ENCODE measurements at regions not wholly inside any gene's neighbourhood (a gene's known extent, or its start where the extent isn't known, plus 50 kb on each side); places are given as distances from the start of the nearest gene placed in this dataset.
"Not testable (repeated sequence)": the region's sequence is repeated elsewhere in the genome, so short reads cannot be mapped to it uniquely, and the experiment has no call there.

DNA sequence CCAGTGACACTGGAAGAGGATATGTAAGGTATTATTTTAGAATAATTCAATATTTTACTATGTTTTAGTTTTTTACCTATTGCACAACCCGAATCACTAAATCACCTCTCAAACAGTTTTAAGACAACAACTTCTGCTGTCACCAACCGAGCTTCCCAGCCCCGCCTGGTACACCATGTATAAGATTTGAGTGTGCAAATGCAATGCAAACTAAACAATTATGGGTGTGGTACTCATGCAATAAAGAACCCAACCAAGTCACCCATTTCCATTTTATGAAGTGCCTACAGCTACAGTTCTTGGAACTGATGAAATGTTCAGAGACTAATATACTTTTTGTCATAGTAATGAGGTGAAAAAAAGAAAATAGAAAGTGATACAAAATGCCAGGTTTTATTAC, 256.2 kb downstream of the TAFA4 start:
- no peak for DNase-seq (ENCODE audit: low spot score)

DNA sequence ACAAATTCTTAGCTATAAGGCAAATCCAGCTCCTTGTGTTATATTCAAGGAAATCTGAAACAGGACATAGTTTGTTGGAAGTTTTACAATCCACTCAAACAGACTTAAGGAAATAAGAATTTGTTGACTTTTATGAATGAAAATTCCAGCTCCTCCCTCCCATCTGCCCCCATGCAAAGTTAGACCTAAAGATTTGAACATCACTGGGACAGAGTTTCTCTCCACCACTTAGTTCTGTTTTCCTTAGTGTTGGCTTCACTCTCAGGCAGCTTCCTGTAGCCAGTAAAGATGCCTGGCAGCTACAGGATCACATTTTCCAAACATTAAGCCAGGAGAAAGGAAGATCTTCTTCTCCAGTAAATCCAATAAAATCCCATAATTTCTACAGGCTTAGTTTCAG, 265.0 kb downstream of the TAFA4 start:
- DNase-seq (ENCODE audit: low spot score), result no peak

DNA sequence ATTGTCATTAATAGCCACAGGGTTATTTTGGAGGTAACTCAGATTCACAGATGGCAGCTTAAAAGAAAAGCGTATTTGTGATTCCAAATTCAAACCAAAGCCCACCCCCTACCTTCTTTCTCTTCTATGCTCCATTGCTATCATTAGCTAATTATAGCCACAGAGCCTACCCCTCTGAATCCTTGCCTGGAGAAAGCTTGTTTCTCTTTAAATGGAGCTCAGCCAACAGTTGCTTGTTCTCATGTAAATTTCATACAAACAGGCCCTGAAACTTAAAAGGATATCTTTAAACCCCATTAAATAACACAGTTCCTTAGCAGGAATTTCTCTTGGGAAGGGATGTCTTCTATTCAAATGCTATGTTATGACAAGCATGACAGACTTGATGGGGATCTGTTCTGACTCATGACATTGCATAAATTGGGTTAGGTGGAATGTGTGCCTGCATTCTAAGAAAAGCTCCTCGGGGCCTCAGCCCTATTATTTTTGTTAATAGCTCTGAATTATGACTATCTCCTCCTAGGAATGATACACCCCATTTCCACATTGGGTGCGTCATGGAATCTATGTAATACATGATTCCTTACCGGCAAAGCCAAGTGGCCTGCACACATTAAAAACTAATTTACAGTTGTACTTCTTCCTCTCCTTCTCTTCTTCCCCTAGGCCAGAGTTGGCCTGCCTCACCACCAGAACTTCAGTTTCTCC, 265.8 kb downstream of the TAFA4 start:
- DNase-seq (ENCODE audit: low spot score), result no peak

DNA sequence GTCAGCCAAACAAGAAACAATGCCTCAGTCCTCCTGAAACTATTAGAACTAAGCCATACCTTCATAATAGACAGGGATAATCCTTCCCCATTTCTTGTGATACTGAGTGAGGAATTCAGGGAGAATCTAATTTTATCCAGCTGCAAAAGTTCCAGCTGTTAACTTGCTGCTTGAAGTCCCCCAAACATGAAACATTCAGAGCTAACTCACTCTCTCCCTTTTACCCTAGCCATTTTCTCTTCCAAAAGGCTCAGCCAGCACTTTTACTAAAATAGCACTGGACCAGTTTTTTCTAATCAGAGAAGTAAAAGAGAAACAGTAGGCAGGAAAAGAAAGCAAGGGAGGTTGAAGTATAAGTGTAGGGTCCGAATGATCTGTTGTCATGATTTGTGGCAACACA, 268.1 kb downstream of the TAFA4 start:
- no peak for DNase-seq (ENCODE audit: low spot score)

DNA sequence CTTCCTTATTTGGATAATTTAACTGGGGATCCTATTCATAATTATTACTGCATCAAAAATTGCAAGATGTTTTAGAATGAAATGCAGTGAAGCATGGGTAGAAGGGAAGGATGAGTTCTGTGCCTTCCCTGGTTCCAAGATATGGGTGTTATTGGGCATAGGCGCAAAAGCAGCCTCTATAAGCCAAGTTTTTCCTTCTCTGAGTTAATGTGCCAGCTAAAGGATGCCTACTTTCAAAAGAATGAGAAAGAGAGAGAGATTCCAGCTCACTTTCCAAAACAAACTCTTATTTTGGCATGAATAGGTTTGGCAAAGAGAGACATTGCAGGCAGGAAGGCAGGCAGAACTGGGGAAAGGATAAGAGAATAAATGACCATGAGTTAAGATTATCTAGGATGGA, 270.2 kb downstream of the TAFA4 start:
- no peak for DNase-seq (ENCODE audit: low spot score)

DNA sequence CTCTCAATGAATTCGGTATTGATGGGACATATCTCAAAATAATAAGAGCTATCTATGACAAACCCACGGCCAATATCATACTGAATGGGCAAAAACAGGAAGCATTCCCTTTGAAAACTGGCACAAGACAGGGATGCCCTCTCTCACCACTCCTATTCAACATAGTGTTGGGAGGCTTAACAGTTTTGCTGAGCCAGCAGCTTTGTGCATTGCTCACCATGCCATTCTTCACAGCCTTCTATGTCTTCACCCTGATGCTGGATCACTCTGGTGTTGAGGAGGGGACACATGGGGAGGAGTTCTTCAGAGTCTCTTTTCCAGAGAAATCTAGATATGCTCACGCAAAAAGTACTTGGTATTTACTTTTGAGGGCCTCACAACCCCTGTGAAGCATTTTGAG, 281.7 kb downstream of the TAFA4 start:
- DNase-seq (ENCODE audit: low spot score), result not testable (repeated sequence)

DNA sequence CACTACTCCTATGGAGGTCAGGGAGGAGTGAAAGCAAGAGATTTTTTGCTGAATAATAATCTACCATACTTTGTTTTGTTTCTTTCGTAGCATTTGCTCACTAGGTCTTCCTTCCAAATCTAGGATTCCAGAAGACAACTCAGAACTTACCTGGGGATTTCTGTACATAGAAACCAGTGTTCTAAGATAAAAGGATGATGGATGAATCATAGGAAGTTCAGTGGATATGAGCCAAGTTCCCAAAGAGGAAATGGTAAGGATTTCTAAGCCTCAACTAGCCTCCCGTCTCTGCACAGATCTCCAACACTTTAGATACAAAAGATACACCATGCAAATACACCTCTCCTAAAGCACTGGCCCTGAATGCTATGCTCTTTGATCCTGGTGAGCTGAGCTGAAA, 283.9 kb downstream of the TAFA4 start:
- DNase-seq (ENCODE audit: low spot score), result no peak

DNA sequence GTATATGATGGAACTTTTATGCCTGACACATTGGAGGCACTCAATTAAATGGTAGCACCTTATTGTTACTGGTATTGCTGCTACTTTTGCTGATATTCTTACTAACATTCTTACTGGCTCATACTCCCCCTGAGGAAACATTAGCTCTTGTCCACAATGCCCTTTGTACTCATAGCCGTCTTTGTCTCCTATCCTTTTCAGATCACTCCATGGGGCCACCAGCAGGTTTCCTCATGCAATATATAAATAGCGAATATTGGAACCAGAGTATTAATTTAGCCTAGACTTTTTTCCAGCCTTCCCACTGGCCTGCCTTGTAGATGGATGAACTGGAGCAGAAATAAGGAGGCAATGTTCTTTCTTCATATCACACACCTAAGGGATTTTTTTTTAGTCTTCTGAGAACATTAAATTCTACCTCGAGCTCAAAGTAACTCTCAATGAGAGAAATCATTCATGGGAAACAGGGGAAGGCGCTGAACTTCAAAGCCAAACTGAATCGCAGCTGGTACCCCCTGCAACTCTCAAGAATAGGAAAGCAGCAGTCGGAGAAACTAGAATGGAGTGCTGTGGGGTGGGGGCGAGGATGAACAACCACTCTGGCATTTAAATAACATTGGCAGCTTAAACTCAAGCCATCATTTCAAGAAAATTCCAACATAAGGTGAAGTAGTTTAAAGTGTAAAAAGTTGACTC, 300.3 kb downstream of the TAFA4 start:
- no peak for DNase-seq (ENCODE audit: low spot score)

GRCh38 chr3:68620211-68620610, 312.1 kb downstream of the TAFA4 start:
- no peak for DNase-seq (ENCODE audit: low spot score)

DNA sequence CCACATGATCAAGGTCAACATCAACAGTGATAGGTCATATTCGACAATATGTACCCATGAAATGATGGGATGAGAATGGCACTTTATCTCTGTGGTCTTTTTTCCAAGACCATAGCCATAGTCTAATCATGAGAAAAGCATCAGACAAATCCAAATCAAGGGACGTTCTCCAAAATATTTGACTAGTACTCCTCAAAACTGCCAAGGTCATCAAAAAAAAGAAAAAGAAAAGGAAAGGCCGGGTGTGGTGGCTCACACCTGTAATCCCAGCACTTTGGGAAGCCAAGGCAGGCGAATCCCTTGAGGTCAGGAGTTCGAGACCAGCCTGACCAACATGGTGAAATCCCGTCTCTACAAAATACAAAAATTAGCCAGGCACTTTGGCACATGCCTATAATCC, 318.3 kb downstream of the TAFA4 start:
- DNase-seq (ENCODE audit: low spot score), result no peak

GRCh38 chr3:68571321-68571720, 361.0 kb downstream of the TAFA4 start:
- no peak for DNase-seq (ENCODE audit: low spot score)

- no peak for DNase-seq (ENCODE audit: low spot score)
Observed at GRCh38 chr3:68560728-68561127, 371.6 kb downstream of the TAFA4 start.

- no peak for DNase-seq (ENCODE audit: low spot score)
Observed at GRCh38 chr3:68535782-68536181, 396.6 kb downstream of the TAFA4 start.

DNA sequence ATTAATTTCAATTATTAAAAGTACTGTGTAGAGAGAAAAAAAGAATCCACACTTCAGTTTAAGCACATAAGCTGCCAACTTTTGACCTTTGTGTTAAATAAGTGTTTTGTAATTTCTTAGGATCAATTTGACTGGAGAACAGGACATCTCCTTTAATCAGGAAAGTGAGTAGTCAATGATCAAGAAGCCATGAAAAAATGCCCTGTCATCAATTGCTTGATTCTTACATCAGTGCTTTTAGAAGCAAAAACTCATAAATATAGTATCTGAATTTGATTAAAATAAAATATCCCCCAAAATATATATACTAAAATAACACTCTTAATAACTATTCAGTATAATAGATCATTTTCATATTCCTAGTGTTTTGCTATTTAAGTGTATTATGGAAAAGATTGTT, 409.0 kb downstream of the TAFA4 start:
- no peak for DNase-seq (ENCODE audit: low spot score)

- no peak for DNase-seq (ENCODE audit: low spot score)
Observed at GRCh38 chr3:68515237-68515636, 417.1 kb downstream of the TAFA4 start.

GRCh38 chr3:68504201-68504600, 428.1 kb downstream of the TAFA4 start:
- DNase-seq (ENCODE audit: low spot score), result no peak

DNA sequence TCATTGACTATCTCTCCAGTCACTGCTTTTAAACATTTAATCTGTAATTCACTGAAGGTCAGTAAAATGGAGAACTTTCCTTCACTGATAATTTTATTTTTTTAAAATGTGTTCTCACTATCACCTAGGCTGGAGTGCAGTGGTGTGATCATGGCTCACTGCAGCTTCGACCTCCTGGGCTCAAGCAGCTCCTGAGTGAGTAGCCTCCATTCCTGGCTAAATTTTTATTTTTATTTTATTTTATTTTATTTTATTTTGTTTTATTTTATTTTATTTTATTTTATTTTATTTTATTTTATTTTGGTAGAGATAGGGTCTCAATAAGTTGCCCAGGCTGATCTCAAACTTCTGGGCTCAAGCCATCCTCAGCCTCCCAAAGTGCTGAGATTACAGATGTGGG, 446.5 kb downstream of the TAFA4 start:
- DNase-seq (ENCODE audit: low spot score), result not testable (repeated sequence)

GRCh38 chr3:68485051-68485450, 447.3 kb downstream of the TAFA4 start:
- DNase-seq (ENCODE audit: low spot score), result no peak

- DNase-seq (ENCODE audit: low spot score), result no peak
Observed at GRCh38 chr3:68483601-68484000, 448.7 kb downstream of the TAFA4 start.

GRCh38 chr3:68483041-68483440, 449.3 kb downstream of the TAFA4 start:
- no peak for DNase-seq (ENCODE audit: low spot score)

- DNase-seq (ENCODE audit: low spot score), result no peak
Observed at GRCh38 chr3:68482565-68482964, 449.8 kb downstream of the TAFA4 start.

DNA sequence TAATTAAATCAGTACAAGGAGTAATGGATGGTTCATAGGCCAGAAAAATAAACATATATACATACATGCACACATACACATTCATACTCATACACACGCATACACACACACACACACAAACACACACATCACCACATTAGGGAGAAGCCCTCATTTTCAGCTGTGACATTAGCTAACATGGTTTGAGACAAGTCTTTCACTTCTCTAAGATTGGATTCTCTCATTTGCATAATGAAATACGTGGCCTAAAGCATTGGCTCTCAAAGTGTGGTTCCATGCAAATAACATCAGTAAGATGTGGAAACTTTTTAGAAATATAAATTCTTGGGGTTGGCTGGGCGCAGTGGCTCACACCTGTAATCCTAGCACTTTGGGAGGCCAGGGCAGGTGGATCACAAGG, 452.6 kb downstream of the TAFA4 start:
- no peak for DNase-seq (ENCODE audit: low spot score)

GRCh38 chr3:68468695-68469375, 463.5 kb downstream of the TAFA4 start:
- no peak for DNase-seq (ENCODE audit: low spot score)

Measured in left forelimb (tissue), 1 donor.